ENCODE measurements at regions not wholly inside any gene's neighbourhood (a gene's known extent, or its start where the extent isn't known, plus 50 kb on each side); places are given as distances from the start of the nearest gene placed in this dataset.

GRCh38 chr2:75408771-75409170, 152.0 kb downstream of the EVA1A start:
- TF ChIP-seq CTCF (conservative IDR thresholded peaks at IDR 0.05 in 1 of 2, IDR thresholded peaks at IDR 0.05 in 1 of 2; ENCODE audit: low read depth in 1 of 2, low read length in 2 of 2) (no peak), EZH2 (IDR thresholded peaks at IDR 0.05; ENCODE audit: low read length, missing control alignments) (no peak)

Measured in fibroblast of lung (primary cell).